ENCODE measurements at regions not wholly inside any gene's neighbourhood (a gene's known extent, or its start where the extent isn't known, plus 50 kb on each side); places are given as distances from the start of the nearest gene placed in this dataset.

DNA sequence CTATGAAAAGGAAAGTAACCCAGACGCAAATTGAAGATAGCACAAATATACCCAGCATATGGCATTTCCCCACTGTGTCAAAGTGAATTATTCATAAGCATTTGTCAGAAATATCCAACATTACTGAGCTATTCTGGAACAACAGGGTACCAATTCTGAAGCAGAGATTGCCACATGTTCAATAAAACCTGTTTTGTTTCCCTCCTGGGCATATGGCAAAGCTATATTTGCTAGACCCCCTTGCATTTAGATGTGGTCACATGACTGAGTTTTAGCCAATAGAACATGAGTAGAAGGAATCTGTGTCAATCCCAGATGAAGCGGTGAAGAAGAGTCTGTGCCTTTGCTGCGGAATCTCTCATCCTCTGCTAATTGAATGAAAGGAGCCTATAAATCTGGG is 296.4 kb upstream of the DLGAP1 start:
- TF ChIP-seq, protein P1, sequence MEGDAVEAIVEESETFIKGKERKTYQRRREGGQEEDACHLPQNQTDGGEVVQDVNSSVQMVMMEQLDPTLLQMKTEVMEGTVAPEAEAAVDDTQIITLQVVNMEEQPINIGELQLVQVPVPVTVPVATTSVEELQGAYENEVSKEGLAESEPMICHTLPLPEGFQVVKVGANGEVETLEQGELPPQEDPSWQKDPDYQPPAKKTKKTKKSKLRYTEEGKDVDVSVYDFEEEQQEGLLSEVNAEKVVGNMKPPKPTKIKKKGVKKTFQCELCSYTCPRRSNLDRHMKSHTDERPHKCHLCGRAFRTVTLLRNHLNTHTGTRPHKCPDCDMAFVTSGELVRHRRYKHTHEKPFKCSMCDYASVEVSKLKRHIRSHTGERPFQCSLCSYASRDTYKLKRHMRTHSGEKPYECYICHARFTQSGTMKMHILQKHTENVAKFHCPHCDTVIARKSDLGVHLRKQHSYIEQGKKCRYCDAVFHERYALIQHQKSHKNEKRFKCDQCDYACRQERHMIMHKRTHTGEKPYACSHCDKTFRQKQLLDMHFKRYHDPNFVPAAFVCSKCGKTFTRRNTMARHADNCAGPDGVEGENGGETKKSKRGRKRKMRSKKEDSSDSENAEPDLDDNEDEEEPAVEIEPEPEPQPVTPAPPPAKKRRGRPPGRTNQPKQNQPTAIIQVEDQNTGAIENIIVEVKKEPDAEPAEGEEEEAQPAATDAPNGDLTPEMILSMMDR (IDR thresholded peaks at IDR 0.05; ENCODE audit: low read length), result no peak
- no peak for TF ChIP-seq EZH2 (IDR thresholded peaks at IDR 0.05; ENCODE audit: borderline replicate concordance, low read length)
